ENCODE measurements at regions not wholly inside any gene's neighbourhood (a gene's known extent, or its start where the extent isn't known, plus 50 kb on each side); places are given as distances from the start of the nearest gene placed in this dataset.
"Not testable (repeated sequence)": the region's sequence is repeated elsewhere in the genome, so short reads cannot be mapped to it uniquely, and the experiment has no call there.

GRCh38 chr22:22060200-22061084 lies 77.9 kb upstream of the TOP3B start:
- Histone ChIP-seq H3K27ac (ENCODE audit: low read depth, low read length) (no peak overlapping the region), H3K27me3 (ENCODE audit: control insufficient read depth, insufficient read depth, low read length) (peaks cover 28% of the 10 kb centered on the region), H3K9me3 (ENCODE audit: control insufficient read depth, insufficient read depth, low read length) (no peaks in the 10 kb centered on the region), H3K4me3 (ENCODE audit: low read depth, low read length) (no peak overlapping the region)
- peak; percentile 84 for TF ChIP-seq CTCF (IDR thresholded peaks at IDR 0.05; ENCODE audit: low read depth, low read length)
- POLR2A ChIA-PET: no interaction called here
- DNase-seq (ENCODE audit: low read depth, low spot score): no peak
- CTCF ChIA-PET: interaction anchor here (0.6 to 4.1 kb wide), 33 partner anchors 8 to 175 kb away, joined by 3 to 42 read pairs (median 4); no protein-coding TSS in a partner anchor

GRCh38 chr22:22059291-22060002 lies 76.9 kb upstream of the TOP3B start:
- Histone ChIP-seq H3K27ac (ENCODE audit: low read depth, low read length) (no peak overlapping the region), H3K9me3 (ENCODE audit: control insufficient read depth, insufficient read depth, low read length) (no peaks in the 10 kb centered on the region), H3K4me3 (ENCODE audit: low read depth, low read length) (no peak overlapping the region), H3K27me3 (ENCODE audit: control insufficient read depth, insufficient read depth, low read length) (peaks cover 28% of the 10 kb centered on the region)
- no peak for TF ChIP-seq CTCF (IDR thresholded peaks at IDR 0.05; ENCODE audit: low read depth, low read length)
- ChIA-PET CTCF (interaction anchor here (0.7 to 4.1 kb wide), 8 partner anchors 10 to 85 kb away, joined by 3 to 42 read pairs (median 10); no protein-coding TSS in a partner anchor), POLR2A (no interaction called here)
- no peak for DNase-seq (ENCODE audit: low read depth, low spot score)

- Histone ChIP-seq H3K9me3 (ENCODE audit: control insufficient read depth, insufficient read depth, low read length) (no peaks in the 10 kb centered on the region), H3K4me3 (ENCODE audit: low read depth, low read length) (no peak overlapping the region), H3K27ac (ENCODE audit: low read depth, low read length) (no peak overlapping the region), H3K27me3 (ENCODE audit: control insufficient read depth, insufficient read depth, low read length) (peaks cover 28% of the 10 kb centered on the region)
- DNase-seq (ENCODE audit: low read depth, low spot score): no peak
- ChIA-PET CTCF (interaction anchor here (1.5 to 4.1 kb wide), 3 partner anchors 16 to 52 kb away, joined by 5 to 42 read pairs (median 38); no protein-coding TSS in a partner anchor), POLR2A (no interaction called here)
- TF ChIP-seq CTCF (IDR thresholded peaks at IDR 0.05; ENCODE audit: low read depth, low read length): no peak
Observed at GRCh38 chr22:22058633-22059290, 76.2 kb upstream of the TOP3B start.

GRCh38 chr22:22057617-22058378 lies 75.2 kb upstream of the TOP3B start:
- ChIA-PET POLR2A (no interaction called here), CTCF (interaction anchor here (0.8 to 1.5 kb wide), 2 partner anchors 53 to 99 kb away, joined by 3 to 5 read pairs; no protein-coding TSS in a partner anchor)
- Histone ChIP-seq H3K27me3 (ENCODE audit: control insufficient read depth, insufficient read depth, low read length) (peaks cover 28% of the 10 kb centered on the region), H3K27ac (ENCODE audit: low read depth, low read length) (no peak overlapping the region), H3K4me3 (ENCODE audit: low read depth, low read length) (no peak overlapping the region), H3K9me3 (ENCODE audit: control insufficient read depth, insufficient read depth, low read length) (no peaks in the 10 kb centered on the region)
- no peak for DNase-seq (ENCODE audit: low read depth, low spot score)
- no peak for TF ChIP-seq CTCF (IDR thresholded peaks at IDR 0.05; ENCODE audit: low read depth, low read length)

- H3K4me3 ChIP-seq (ENCODE audit: low read depth, low read length); DNase-seq (ENCODE audit: low read depth, low spot score); POLR2A ChIA-PET; H3K9me3 ChIP-seq (ENCODE audit: control insufficient read depth, insufficient read depth, low read length); H3K27ac ChIP-seq (ENCODE audit: low read depth, low read length): not testable (repeated sequence)
- peaks cover 28% of the 10 kb centered on the region for H3K27me3 ChIP-seq (ENCODE audit: control insufficient read depth, insufficient read depth, low read length)
- CTCF ChIA-PET: interaction anchor here (0.8 kb wide), 1 partner anchor 100 kb away, joined by 3 read pairs; no protein-coding TSS in a partner anchor
Observed at GRCh38 chr22:22056809-22057594, 74.4 kb upstream of the TOP3B start.

- H3K4me3 ChIP-seq (ENCODE audit: low read depth, low read length); POLR2A ChIA-PET; DNase-seq (ENCODE audit: low read depth, low spot score); H3K27ac ChIP-seq (ENCODE audit: low read depth, low read length); H3K9me3 ChIP-seq (ENCODE audit: control insufficient read depth, insufficient read depth, low read length): not testable (repeated sequence)
- CTCF ChIA-PET: interaction anchor here (1.1 kb wide), 1 partner anchor 8 kb away, joined by 4 read pairs; no protein-coding TSS in a partner anchor
- peaks cover 16% of the 10 kb centered on the region for H3K27me3 ChIP-seq (ENCODE audit: control insufficient read depth, insufficient read depth, low read length)
Observed at GRCh38 chr22:22052548-22053139, 70.1 kb upstream of the TOP3B start.
